OCI-LY7 (cell line): ENCODE measurements at regions not wholly inside any gene's neighbourhood (a gene's known extent, or its start where the extent isn't known, plus 50 kb on each side); places are given as distances from the start of the nearest gene placed in this dataset.
"Not testable (repeated sequence)": the region's sequence is repeated elsewhere in the genome, so short reads cannot be mapped to it uniquely, and the experiment has no call there.

Source experiments
- BruUV-seq: library from RNA; stranded (reverse); fragments of 400-500 nt; replicated peaks from 2 replicates; lab custom pipeline; 2021; lab: Mats Ljungman, UMichigan
- CTCF ChIA-PET: fragments of 300-600 bp; sonication (Branson Sonifier 250); formaldehyde crosslinking; loops from one replicate; lab custom pipeline; 2022; ENCODE audit warnings: antibody characterized with exemption; ENCODE audit not compliant: unreplicated experiment; lab: Charles Lee
- POLR2A ChIA-PET: fragments of 300-600 bp; sonication (Branson Sonifier 250); formaldehyde crosslinking; loops from one replicate; lab custom pipeline; 2022; ENCODE audit warnings: antibody characterized with exemption; lab: Charles Lee
- DNase-seq: peaks from one replicate; pipeline ENCODE4 v3.0.0-alpha.2; 2015; ENCODE audit warnings: low spot score
- H2AFZ ChIP-seq: fragments of 200-600 bp; sonication (generic), shearing (Covaris generic); 2 replicates; pipeline ENCODE4 v1.6.1; 2014; ENCODE audit warnings: mild to moderate bottlenecking, antibody characterized with exemption, low read length, moderate library complexity
- H3K27ac ChIP-seq: fragments of 200-600 bp; sonication (generic); 2 replicates; pipeline ENCODE4 v1.5.1; 2014; ENCODE audit warnings: mixed run types, low read depth, mild to moderate bottlenecking, moderate library complexity, low read length, inconsistent platforms; ENCODE audit not compliant: poor library complexity, severe bottlenecking
- H3K36me3 ChIP-seq: fragments of 200-600 bp; sonication (generic); 2 replicates; pipeline ENCODE4 v1.6.1; 2014; ENCODE audit warnings: mild to moderate bottlenecking, antibody characterized with exemption, low read length, moderate library complexity, mixed read lengths; ENCODE audit not compliant: insufficient read depth
- H3K4me1 ChIP-seq: fragments of 200-600 bp; sonication (generic); 2 replicates; pipeline ENCODE4 v1.5.1; 2014; ENCODE audit warnings: mild to moderate bottlenecking, low read length; ENCODE audit not compliant: insufficient read depth, poor library complexity, severe bottlenecking
- H3K4me2 ChIP-seq: fragments of 200-600 bp; sonication (generic); 2 replicates; pipeline ENCODE4 v1.6.1; 2014; ENCODE audit warnings: mild to moderate bottlenecking, low read length
- H3K4me3 ChIP-seq: fragments of 200-600 bp; sonication (generic); 2 replicates; pipeline ENCODE4 v1.5.1; 2014; ENCODE audit warnings: mild to moderate bottlenecking, low read depth, low read length; ENCODE audit not compliant: poor library complexity, severe bottlenecking
- H3K79me2 ChIP-seq: fragments of 200-600 bp; sonication (generic); 2 replicates; pipeline ENCODE4 v1.6.1; 2016; ENCODE audit warnings: low read depth, mild to moderate bottlenecking, low read length, moderate library complexity, mixed read lengths; ENCODE audit not compliant: insufficient read depth
- H3K9me2 ChIP-seq: fragments of 200-600 bp; sonication (generic); 2 replicates; pipeline ENCODE4 v1.6.1; 2016; ENCODE audit warnings: mild to moderate bottlenecking, low read length, mixed read lengths; ENCODE audit not compliant: insufficient read depth
- H3K9me3 ChIP-seq: fragments of 200-600 bp; sonication (generic); 2 replicates; pipeline ENCODE4 v1.6.1; 2014; ENCODE audit warnings: mild to moderate bottlenecking, mixed run types, low read length, mixed read lengths
- H4K20me1 ChIP-seq: fragments of 200-600 bp; sonication (generic); 2 replicates; pipeline ENCODE4 v1.6.1; 2014; ENCODE audit warnings: mild to moderate bottlenecking, antibody characterized with exemption, low read length, moderate library complexity, mixed read lengths; ENCODE audit not compliant: insufficient read depth
- CTCF ChIP-seq: fragments of 200-600 bp; sonication (generic); conservative IDR thresholded peaks from 2 replicates; pipeline ENCODE4 v1.5.1; 2014; ENCODE audit warnings: mild to moderate bottlenecking, antibody characterized with exemption, low read length, moderate library complexity, mixed read lengths
- EZH2phosphoT487 ChIP-seq: fragments of 200-600 bp; sonication (generic); IDR thresholded peaks from 2 replicates; pipeline ENCODE4 v1.6.1; 2018; ENCODE audit warnings: low read depth, borderline replicate concordance, mild to moderate bottlenecking, mixed run types, antibody characterized with exemption, low read length, moderate library complexity, mixed read lengths
- intact Hi-C: fragments of 100-400 bp; cut with micrococcal nuclease; formaldehyde crosslinking; loops from one replicate; pipeline ENCODE4 v1.10.0; 2022; ENCODE audit not compliant: unreplicated experiment

- ChIA-PET CTCF (no interaction called here), POLR2A (no interaction called here)
- no peaks in the 10 kb centered on the region for H3K79me2 ChIP-seq
- H4K20me1 ChIP-seq: no peaks in the 10 kb centered on the region
- H3K4me2 ChIP-seq: no peak overlapping the region
- intact Hi-C loops: no loop called here
- no peak overlapping the region for H2AFZ ChIP-seq
- no peak overlapping the region for H3K27ac ChIP-seq
- H3K9me3 ChIP-seq: no peaks in the 10 kb centered on the region
- no TSS peak for BruUV-seq
- TF ChIP-seq EZH2phosphoT487: no peak
- no peak for TF ChIP-seq CTCF
- H3K4me3 ChIP-seq: no peak overlapping the region
- no peaks in the 10 kb centered on the region for H3K36me3 ChIP-seq
- DNase-seq: no peak
- H3K9me2 ChIP-seq: no peaks in the 10 kb centered on the region
- no peaks in the 10 kb centered on the region for H3K4me1 ChIP-seq
Measured at GRCh38 chr1:176364236-176364905, 98.6 kb upstream of the PAPPA2 start.

- H4K20me1 ChIP-seq, BruUV-seq, H3K79me2 ChIP-seq, DNase-seq, intact Hi-C loops, POLR2A ChIA-PET, H3K27ac ChIP-seq, CTCF ChIA-PET, H3K9me3 ChIP-seq, H3K4me1 ChIP-seq, H3K4me2 ChIP-seq, H2AFZ ChIP-seq, H3K36me3 ChIP-seq, H3K9me2 ChIP-seq, H3K4me3 ChIP-seq: not testable (repeated sequence)
Measured at GRCh38 chr1:176349135-176349715, 113.8 kb upstream of the PAPPA2 start.

GRCh38 chr1:176341656-176342055, 121.3 kb upstream of the PAPPA2 start:
- intact Hi-C loops: no loop called here
- H3K36me3 ChIP-seq: no peaks in the 10 kb centered on the region
- H4K20me1 ChIP-seq: no peaks in the 10 kb centered on the region
- no peaks in the 10 kb centered on the region for H3K79me2 ChIP-seq
- no TSS peak for BruUV-seq
- no peaks in the 10 kb centered on the region for H3K9me3 ChIP-seq
- no peak overlapping the region for H3K4me3 ChIP-seq
- ChIA-PET POLR2A (no interaction called here), CTCF (no interaction called here)
- no peak overlapping the region for H2AFZ ChIP-seq
- TF ChIP-seq EZH2phosphoT487 (no peak), CTCF (no peak)
- no peaks in the 10 kb centered on the region for H3K4me1 ChIP-seq
- no peak for DNase-seq
- H3K27ac ChIP-seq: no peak overlapping the region
- no peak overlapping the region for H3K4me2 ChIP-seq
- no peaks in the 10 kb centered on the region for H3K9me2 ChIP-seq
